GM12865 (cell line): ENCODE measurements at regions not wholly inside any gene's neighbourhood (a gene's known extent, or its start where the extent isn't known, plus 50 kb on each side); places are given as distances from the start of the nearest gene placed in this dataset.

ENCODE experiments used
- DNase-seq: peaks from one replicate; pipeline ENCODE4 v3.0.0; 2010; ENCODE audit warnings: low read depth
- H3K4me3 ChIP-seq: 2 replicates; pipeline ENCODE4 v1.5.1; 2011; ENCODE audit warnings: mild to moderate bottlenecking, low read depth, low read length, control low read depth
- TF ChIP-seq, protein P1 (sequence below): IDR thresholded peaks from 2 replicates; pipeline ENCODE4 v1.5.1; 2011; ENCODE audit warnings: low read length, control low read depth, low read depth, inconsistent platforms; ENCODE audit not compliant: insufficient read depth; ENCODE audit errors: missing control alignments

- DNase-seq = no peak
- TF ChIP-seq, protein P1, sequence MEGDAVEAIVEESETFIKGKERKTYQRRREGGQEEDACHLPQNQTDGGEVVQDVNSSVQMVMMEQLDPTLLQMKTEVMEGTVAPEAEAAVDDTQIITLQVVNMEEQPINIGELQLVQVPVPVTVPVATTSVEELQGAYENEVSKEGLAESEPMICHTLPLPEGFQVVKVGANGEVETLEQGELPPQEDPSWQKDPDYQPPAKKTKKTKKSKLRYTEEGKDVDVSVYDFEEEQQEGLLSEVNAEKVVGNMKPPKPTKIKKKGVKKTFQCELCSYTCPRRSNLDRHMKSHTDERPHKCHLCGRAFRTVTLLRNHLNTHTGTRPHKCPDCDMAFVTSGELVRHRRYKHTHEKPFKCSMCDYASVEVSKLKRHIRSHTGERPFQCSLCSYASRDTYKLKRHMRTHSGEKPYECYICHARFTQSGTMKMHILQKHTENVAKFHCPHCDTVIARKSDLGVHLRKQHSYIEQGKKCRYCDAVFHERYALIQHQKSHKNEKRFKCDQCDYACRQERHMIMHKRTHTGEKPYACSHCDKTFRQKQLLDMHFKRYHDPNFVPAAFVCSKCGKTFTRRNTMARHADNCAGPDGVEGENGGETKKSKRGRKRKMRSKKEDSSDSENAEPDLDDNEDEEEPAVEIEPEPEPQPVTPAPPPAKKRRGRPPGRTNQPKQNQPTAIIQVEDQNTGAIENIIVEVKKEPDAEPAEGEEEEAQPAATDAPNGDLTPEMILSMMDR = no peak
- H3K4me3 ChIP-seq = no peak overlapping the region
Observed at GRCh38 chr1:118828038-118828437, 160.1 kb downstream of the TBX15 start.

- TF ChIP-seq, protein P1 = no peak
- DNase-seq = no peak
- no peak overlapping the region for H3K4me3 ChIP-seq
Observed at GRCh38 chr1:118827636-118828035, 160.5 kb downstream of the TBX15 start.

DNA sequence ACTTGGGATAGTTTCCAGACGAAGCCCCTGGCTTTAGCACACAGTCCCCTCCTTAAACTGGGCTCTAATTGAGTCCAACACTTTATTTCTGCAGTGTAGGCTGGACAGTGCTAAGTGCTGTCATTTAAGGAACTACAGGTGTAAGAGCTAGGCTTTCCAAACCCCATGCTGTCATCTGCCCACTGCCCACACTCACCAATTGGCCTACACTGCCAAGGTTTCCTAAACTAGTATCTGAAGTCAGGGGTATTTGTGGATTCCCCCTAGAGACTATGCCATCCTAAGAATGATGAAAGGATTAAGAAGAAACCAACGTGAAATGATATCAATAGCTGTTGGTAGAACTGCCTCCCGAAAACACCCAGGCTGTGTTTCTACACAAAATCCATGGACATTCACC, 160.9 kb downstream of the TBX15 start:
- no peak overlapping the region for H3K4me3 ChIP-seq
- TF ChIP-seq, protein P1 = no peak
- no peak for DNase-seq

- TF ChIP-seq, protein P1 = no peak
- no peak for DNase-seq
- no peak overlapping the region for H3K4me3 ChIP-seq
Observed at GRCh38 chr1:118826669-118827068, 161.5 kb downstream of the TBX15 start.

- DNase-seq = no peak
- H3K4me3 ChIP-seq = no peak overlapping the region
- TF ChIP-seq, protein P1 = no peak
Observed at GRCh38 chr1:118825619-118826018, 162.5 kb downstream of the TBX15 start.

DNA sequence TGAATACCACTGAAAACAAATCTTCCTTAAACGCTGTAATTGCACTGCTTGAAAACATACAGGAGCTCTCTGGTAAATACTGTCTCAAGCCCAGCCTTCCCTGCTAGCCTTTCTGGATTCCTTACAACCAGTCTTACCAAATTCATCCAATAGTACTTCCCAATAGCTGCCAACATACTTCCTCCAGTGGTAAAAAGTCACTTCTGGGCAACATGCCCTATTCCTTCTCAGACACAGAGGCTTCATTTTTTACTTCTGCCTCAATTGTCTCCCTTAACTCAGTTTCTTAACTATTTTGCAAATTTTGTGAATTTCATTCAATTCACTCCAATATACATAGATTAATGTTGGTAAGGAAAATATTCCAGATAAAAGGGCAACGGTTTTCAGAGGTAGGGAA, 166.3 kb downstream of the TBX15 start:
- no peak overlapping the region for H3K4me3 ChIP-seq
- TF ChIP-seq, protein P1 = no peak
- no peak for DNase-seq

GRCh38 chr1:118820864-118821263, 167.3 kb downstream of the TBX15 start:
- no peak overlapping the region for H3K4me3 ChIP-seq
- DNase-seq = no peak
- TF ChIP-seq, protein P1 = no peak
